A549 (cell line): ENCODE measurements at regions not wholly inside any gene's neighbourhood (a gene's known extent, or its start where the extent isn't known, plus 50 kb on each side); places are given as distances from the start of the nearest gene placed in this dataset.

Source experiments
- ATAC-seq, 2 experiments: fragments of 200-7000 bp in 1 of 2; fragments of >200 bp in 1 of 2; cut with Nextera tagmentation in 1 of 2; cut with Tn5 transposase in 1 of 2; 3 replicates each; pipeline versions ENCODE4 v1.8.0 to v1.9.1; 2018 to 2020; ENCODE audit warnings: mild to moderate bottlenecking in 1 of 2, moderate library complexity in 1 of 2
- CTCF ChIA-PET: fragments of 300-600 bp; sonication (Branson Sonifier 250); formaldehyde crosslinking; extraction: SDS; loops from one replicate; lab custom pipeline; 2021; ENCODE audit warnings: antibody characterized with exemption, inconsistent platforms; lab: Yijun Ruan, JAX
- POLR2A ChIA-PET: fragments of 350-600 bp; formaldehyde crosslinking; extraction: SDS; loops from one replicate; lab custom pipeline; 2021; ENCODE audit warnings: antibody characterized with exemption, inconsistent platforms; lab: Yijun Ruan, JAX
- DNase-seq, 2 experiments: peaks; one replicate each; pipeline versions ENCODE4 v3.0.0 to v3.0.0-alpha.2; 2011 to 2016; ENCODE audit warnings: low read depth in 1 of 2, low spot score in 1 of 2
- FAIRE-seq: peaks from 2 replicates; lab custom pipeline; 2011; peaks lifted over from hg19 to GRCh38; lab: Jason Lieb, UNC
- H3K27ac ChIP-seq, 2 experiments: fragments of >200 bp; sonication (Bioruptor Twin); formaldehyde crosslinking; 3 replicates each; pipeline ENCODE4 v1.5.1; 2016 to 2017
- H3K4me1 ChIP-seq: fragments of >200 bp; sonication (Bioruptor Twin); formaldehyde crosslinking; 3 replicates; pipeline ENCODE4 v1.6.1; 2016
- H3K4me2 ChIP-seq: fragments of >200 bp; sonication (Bioruptor Twin); formaldehyde crosslinking; 3 replicates; pipeline ENCODE4 v1.6.1; 2016
- H3K4me3 ChIP-seq: fragments of >200 bp; sonication (Bioruptor Twin); formaldehyde crosslinking; 3 replicates; pipeline ENCODE4 v1.5.1; 2016
- H3K9me3 ChIP-seq: fragments of >200 bp; sonication (Bioruptor Twin); formaldehyde crosslinking; 3 replicates; pipeline ENCODE4 v1.6.1; 2016
- BHLHE40 ChIP-seq: IDR thresholded peaks from 2 replicates; pipeline ENCODE4 v1.6.1; 2012; ENCODE audit warnings: low read depth, low read length, inconsistent platforms
- CBX2 ChIP-seq: fragments of 200-600 bp; sonication (generic); IDR thresholded peaks from 2 replicates; pipeline ENCODE4 v1.6.1; 2016; ENCODE audit warnings: low read depth, mild to moderate bottlenecking, borderline replicate concordance
- EHF ChIP-seq: fragments of 250-450 bp; sonication (Bioruptor Pico); IDR thresholded peaks from 2 replicates; pipeline ENCODE4 v1.5.0; 2020; ENCODE audit warnings: mild to moderate bottlenecking
- EP300 ChIP-seq, 2 experiments: fragments of >200 bp; sonication (Bioruptor Twin); formaldehyde crosslinking; IDR thresholded peaks; 2 replicates in 1 of 2; 3 replicates in 1 of 2; pipeline ENCODE4 v1.6.1; 2016 to 2017
- ESRRA ChIP-seq: fragments of 150-350 bp; IDR thresholded peaks from 2 replicates; pipeline ENCODE4 v1.6.1; 2014; ENCODE audit warnings: mild to moderate bottlenecking, low read length, borderline replicate concordance
- JUN ChIP-seq, 2 experiments: fragments of >200 bp; sonication (Bioruptor Twin); formaldehyde crosslinking; IDR thresholded peaks; 2 replicates in 1 of 2; 3 replicates in 1 of 2; pipeline ENCODE4 v1.6.1; 2016 to 2017
- MYC ChIP-seq: IDR thresholded peaks from 2 replicates; pipeline ENCODE4 v1.6.1; 2012; ENCODE audit warnings: mild to moderate bottlenecking, inconsistent platforms, low read length, improper control_type of control experiment, borderline replicate concordance
- NFE2L2 ChIP-seq: fragments of 150-350 bp; conservative IDR thresholded peaks from 2 replicates; pipeline ENCODE4 v1.6.1; 2014; ENCODE audit warnings: low read length
- NPAS2 ChIP-seq: fragments of 250-450 bp; sonication (Bioruptor Pico); IDR thresholded peaks from 2 replicates; pipeline ENCODE4 v1.8.0; 2022; ENCODE audit warnings: mild to moderate bottlenecking, moderate library complexity, borderline replicate concordance
- PHF8 ChIP-seq: fragments of 200-600 bp; sonication (generic); IDR thresholded peaks from 2 replicates; pipeline ENCODE4 v1.6.1; 2016; ENCODE audit warnings: low read depth, mild to moderate bottlenecking, antibody characterized with exemption, moderate library complexity, borderline replicate concordance
- RFX5 ChIP-seq: fragments of 450-650 bp; IDR thresholded peaks from 2 replicates; pipeline ENCODE4 v1.7.1; 2014; ENCODE audit warnings: antibody characterized with exemption, mild to moderate bottlenecking, moderate library complexity
- TFCP2L1 ChIP-seq: fragments of 250-450 bp; sonication (Bioruptor Pico); IDR thresholded peaks from 2 replicates; pipeline ENCODE4 v1.5.0; 2021; ENCODE audit warnings: mild to moderate bottlenecking
- TP53 ChIP-seq: fragments of 250-450 bp; sonication (Bioruptor Pico); IDR thresholded peaks from 2 replicates; pipeline ENCODE4 v1.5.0; 2021; ENCODE audit warnings: mild to moderate bottlenecking, moderate library complexity
- ZC3H11A ChIP-seq: fragments of 450-650 bp; IDR thresholded peaks from 2 replicates; pipeline ENCODE4 v1.6.1; 2014; ENCODE audit warnings: antibody characterized with exemption, mild to moderate bottlenecking
- ZNF302 ChIP-seq: fragments of 250-450 bp; sonication (Bioruptor Pico); IDR thresholded peaks from 2 replicates; pipeline ENCODE4 v1.9.0; 2021; ENCODE audit warnings: inconsistent platforms, mild to moderate bottlenecking, moderate library complexity
- WGBS: methylation state at CpG from one replicate; pipeline ENCODE4 v1.1.6; 2017; ENCODE audit errors: missing lambda C conversion rate; 5-methylcytosine and 5-hydroxymethylcytosine counted together
- TF ChIP-seq, protein P1 (sequence below): fragments of 150-350 bp; IDR thresholded peaks from 2 replicates; pipeline ENCODE4 v1.6.1; 2014; ENCODE audit warnings: low read depth, mild to moderate bottlenecking, low read length
- TF ChIP-seq, protein P2 (sequence below): IDR thresholded peaks from 2 replicates; pipeline ENCODE4 v1.6.1; 2012
- TF ChIP-seq, protein P3 (sequence below): fragments of 250-450 bp; sonication (Bioruptor Pico); IDR thresholded peaks from 2 replicates; pipeline ENCODE4 v1.5.0; 2021; ENCODE audit warnings: mild to moderate bottlenecking, moderate library complexity, borderline replicate concordance
- TF ChIP-seq, protein P4 (sequence below): IDR thresholded peaks from 2 replicates; pipeline ENCODE4 v1.6.1; 2012
- TF ChIP-seq, protein P5 (sequence below): fragments of 200-600 bp; sonication (generic); IDR thresholded peaks from 2 replicates; pipeline ENCODE4 v1.6.1; 2016; ENCODE audit warnings: antibody characterized with exemption, mild to moderate bottlenecking, moderate library complexity
- TF ChIP-seq, protein P6 (sequence below): fragments of 250-450 bp; sonication (Bioruptor Pico); IDR thresholded peaks from 2 replicates; pipeline ENCODE4 v1.5.0; 2020; ENCODE audit warnings: low read depth, mild to moderate bottlenecking, moderate library complexity

DNA sequence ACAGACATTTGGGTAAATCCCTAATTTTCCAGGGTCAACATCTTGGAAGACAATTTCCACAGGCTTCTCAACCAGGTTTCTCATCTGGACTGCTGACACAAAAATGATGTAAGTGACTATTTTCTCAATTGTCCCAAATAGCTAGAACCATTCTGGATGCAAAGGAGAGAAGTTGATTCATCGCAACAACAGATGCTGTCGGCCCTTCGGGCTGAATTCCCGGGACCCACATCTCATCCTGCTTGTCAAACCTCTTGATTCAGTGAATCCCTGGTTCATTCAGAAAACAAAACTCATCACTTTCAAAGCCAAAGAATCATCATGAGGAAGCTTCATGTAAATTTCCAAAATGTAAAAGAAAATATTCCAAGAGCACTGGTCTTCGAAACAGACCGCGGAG lies 251.8 kb downstream of the NPHP4 start:
- FAIRE-seq (no peak), DNase-seq (no peak), ATAC-seq (no peak)
- Histone ChIP-seq H3K9me3 (no peaks in the 10 kb centered on the region), H3K4me1 (no peaks in the 10 kb centered on the region), H3K4me3 (no peak overlapping the region), H3K4me2 (no peak overlapping the region), H3K27ac (no peak overlapping the region)
- TF ChIP-seq EP300 (IDR thresholded peaks at IDR 0.05) (no peak), MYC (no peak), NFE2L2 (no peak), ZC3H11A (no peak), RFX5 (no peak), JUN (IDR thresholded peaks at IDR 0.05) (no peak), EHF (CRISPR knock-in tag) (no peak), TP53 (CRISPR knock-in tag) (no peak)
- TF ChIP-seq, protein P1, sequence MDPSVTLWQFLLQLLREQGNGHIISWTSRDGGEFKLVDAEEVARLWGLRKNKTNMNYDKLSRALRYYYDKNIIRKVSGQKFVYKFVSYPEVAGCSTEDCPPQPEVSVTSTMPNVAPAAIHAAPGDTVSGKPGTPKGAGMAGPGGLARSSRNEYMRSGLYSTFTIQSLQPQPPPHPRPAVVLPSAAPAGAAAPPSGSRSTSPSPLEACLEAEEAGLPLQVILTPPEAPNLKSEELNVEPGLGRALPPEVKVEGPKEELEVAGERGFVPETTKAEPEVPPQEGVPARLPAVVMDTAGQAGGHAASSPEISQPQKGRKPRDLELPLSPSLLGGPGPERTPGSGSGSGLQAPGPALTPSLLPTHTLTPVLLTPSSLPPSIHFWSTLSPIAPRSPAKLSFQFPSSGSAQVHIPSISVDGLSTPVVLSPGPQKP: no peak
- TF ChIP-seq, protein P2, sequence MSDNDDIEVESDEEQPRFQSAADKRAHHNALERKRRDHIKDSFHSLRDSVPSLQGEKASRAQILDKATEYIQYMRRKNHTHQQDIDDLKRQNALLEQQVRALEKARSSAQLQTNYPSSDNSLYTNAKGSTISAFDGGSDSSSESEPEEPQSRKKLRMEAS: no peak
- TF ChIP-seq, protein P3, sequence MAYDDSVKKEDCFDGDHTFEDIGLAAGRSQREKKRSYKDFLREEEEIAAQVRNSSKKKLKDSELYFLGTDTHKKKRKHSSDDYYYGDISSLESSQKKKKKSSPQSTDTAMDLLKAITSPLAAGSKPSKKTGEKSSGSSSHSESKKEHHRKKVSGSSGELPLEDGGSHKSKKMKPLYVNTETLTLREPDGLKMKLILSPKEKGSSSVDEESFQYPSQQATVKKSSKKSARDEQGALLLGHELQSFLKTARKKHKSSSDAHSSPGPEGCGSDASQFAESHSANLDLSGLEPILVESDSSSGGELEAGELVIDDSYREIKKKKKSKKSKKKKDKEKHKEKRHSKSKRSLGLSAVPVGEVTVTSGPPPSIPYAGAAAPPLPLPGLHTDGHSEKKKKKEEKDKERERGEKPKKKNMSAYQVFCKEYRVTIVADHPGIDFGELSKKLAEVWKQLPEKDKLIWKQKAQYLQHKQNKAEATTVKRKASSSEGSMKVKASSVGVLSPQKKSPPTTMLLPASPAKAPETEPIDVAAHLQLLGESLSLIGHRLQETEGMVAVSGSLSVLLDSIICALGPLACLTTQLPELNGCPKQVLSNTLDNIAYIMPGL (CRISPR knock-in tag): no peak
- CTCF ChIA-PET: interaction anchor here (1.1 to 1.6 kb wide), 2 partner anchors 226 to 230 kb away, joined by 6 to 7 read pairs; no protein-coding TSS in a partner anchor
- POLR2A ChIA-PET: no interaction called here
- WGBS: 75% methylated on average over 7 of the region's 7 CpGs

DNA sequence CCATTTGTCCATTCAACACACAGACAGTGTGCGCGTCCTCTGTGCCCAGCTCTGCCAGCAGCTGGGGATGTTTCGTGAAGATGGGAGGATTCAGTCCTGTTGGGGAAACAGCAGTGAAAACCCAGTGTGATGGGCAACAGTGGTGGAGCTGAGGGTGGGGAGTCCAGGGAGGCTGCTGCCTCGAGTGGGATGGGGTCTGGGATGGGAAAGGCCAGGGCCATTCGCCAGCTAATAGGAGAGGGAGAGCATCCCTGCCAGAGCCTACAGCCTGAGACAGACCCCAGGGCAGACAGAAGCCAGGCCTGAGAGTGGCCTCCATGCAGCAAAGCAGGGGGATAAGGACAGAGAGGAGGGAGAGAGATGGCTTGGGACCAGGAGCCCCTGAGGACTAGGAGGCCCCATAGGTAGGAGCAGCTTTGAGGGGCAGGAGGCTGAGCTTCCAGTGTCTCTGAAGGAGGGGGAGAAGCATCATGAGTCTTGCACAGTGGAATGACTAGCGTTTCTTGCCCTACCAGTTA lies 252.6 kb downstream of the NPHP4 start:
- CTCF ChIA-PET: no interaction called here
- Histone ChIP-seq H3K4me3 (no peak overlapping the region), H3K27ac (no peak overlapping the region), H3K4me1 (no peaks in the 10 kb centered on the region), H3K9me3 (no peaks in the 10 kb centered on the region), H3K4me2 (no peak overlapping the region)
- no peak for FAIRE-seq
- TF ChIP-seq, protein P4, sequence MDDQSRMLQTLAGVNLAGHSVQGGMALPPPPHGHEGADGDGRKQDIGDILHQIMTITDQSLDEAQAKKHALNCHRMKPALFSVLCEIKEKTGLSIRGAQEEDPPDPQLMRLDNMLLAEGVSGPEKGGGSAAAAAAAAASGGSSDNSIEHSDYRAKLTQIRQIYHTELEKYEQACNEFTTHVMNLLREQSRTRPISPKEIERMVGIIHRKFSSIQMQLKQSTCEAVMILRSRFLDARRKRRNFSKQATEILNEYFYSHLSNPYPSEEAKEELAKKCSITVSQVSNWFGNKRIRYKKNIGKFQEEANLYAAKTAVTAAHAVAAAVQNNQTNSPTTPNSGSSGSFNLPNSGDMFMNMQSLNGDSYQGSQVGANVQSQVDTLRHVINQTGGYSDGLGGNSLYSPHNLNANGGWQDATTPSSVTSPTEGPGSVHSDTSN: no peak
- TF ChIP-seq BHLHE40 (no peak), CBX2 (no peak), TFCP2L1 (CRISPR knock-in tag) (no peak), ESRRA (no peak), JUN (IDR thresholded peaks at IDR 0.05) (no peak), PHF8 (no peak), EHF (CRISPR knock-in tag) (no peak), NPAS2 (CRISPR knock-in tag) (no peak), ZNF302 (no peak)
- TF ChIP-seq, protein P5, sequence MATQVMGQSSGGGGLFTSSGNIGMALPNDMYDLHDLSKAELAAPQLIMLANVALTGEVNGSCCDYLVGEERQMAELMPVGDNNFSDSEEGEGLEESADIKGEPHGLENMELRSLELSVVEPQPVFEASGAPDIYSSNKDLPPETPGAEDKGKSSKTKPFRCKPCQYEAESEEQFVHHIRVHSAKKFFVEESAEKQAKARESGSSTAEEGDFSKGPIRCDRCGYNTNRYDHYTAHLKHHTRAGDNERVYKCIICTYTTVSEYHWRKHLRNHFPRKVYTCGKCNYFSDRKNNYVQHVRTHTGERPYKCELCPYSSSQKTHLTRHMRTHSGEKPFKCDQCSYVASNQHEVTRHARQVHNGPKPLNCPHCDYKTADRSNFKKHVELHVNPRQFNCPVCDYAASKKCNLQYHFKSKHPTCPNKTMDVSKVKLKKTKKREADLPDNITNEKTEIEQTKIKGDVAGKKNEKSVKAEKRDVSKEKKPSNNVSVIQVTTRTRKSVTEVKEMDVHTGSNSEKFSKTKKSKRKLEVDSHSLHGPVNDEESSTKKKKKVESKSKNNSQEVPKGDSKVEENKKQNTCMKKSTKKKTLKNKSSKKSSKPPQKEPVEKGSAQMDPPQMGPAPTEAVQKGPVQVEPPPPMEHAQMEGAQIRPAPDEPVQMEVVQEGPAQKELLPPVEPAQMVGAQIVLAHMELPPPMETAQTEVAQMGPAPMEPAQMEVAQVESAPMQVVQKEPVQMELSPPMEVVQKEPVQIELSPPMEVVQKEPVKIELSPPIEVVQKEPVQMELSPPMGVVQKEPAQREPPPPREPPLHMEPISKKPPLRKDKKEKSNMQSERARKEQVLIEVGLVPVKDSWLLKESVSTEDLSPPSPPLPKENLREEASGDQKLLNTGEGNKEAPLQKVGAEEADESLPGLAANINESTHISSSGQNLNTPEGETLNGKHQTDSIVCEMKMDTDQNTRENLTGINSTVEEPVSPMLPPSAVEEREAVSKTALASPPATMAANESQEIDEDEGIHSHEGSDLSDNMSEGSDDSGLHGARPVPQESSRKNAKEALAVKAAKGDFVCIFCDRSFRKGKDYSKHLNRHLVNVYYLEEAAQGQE: no peak
- TF ChIP-seq, protein P6, sequence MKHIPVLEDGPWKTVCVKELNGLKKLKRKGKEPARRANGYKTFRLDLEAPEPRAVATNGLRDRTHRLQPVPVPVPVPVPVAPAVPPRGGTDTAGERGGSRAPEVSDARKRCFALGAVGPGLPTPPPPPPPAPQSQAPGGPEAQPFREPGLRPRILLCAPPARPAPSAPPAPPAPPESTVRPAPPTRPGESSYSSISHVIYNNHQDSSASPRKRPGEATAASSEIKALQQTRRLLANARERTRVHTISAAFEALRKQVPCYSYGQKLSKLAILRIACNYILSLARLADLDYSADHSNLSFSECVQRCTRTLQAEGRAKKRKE: no peak
- ATAC-seq: no peak
- POLR2A ChIA-PET: no interaction called here
- WGBS: 44% methylated on average over 6 of the region's 6 CpGs
- DNase-seq: no peak
